Neutrophil (primary cell): ENCODE measurements at regions not wholly inside any gene's neighbourhood (a gene's known extent, or its start where the extent isn't known, plus 50 kb on each side); places are given as distances from the start of the nearest gene placed in this dataset.

Experiments used
- H3K27ac ChIP-seq: fragments of 200-600 bp; sonication (generic); 2 replicates; pipeline ENCODE4 v1.5.1; 2016; ENCODE audit warnings: mild to moderate bottlenecking, moderate library complexity
- H3K27me3 ChIP-seq: fragments of 200-600 bp; sonication (generic); 2 replicates; pipeline ENCODE4 v1.6.0; 2016; ENCODE audit warnings: mild to moderate bottlenecking
- H3K36me3 ChIP-seq: fragments of 200-600 bp; sonication (generic); 2 replicates; pipeline ENCODE4 v1.5.1; 2017
- H3K4me1 ChIP-seq, 2 experiments: fragments of 200-600 bp in 1 of 2; sonication (generic) in 1 of 2; 1 replicate in 1 of 2; 2 replicates in 1 of 2; pipeline versions ENCODE4 v1.5.1 to v1.6.1; 2013 to 2016; ENCODE audit warnings: low read depth in 1 of 2, low read length in 1 of 2, mild to moderate bottlenecking in 1 of 2, moderate library complexity in 1 of 2; ENCODE audit not compliant: control insufficient read depth in 1 of 2, insufficient read depth in 1 of 2
- H3K4me3 ChIP-seq, 2 experiments: fragments of 200-600 bp in 1 of 2; sonication (generic) in 1 of 2; 1 replicate in 1 of 2; 2 replicates in 1 of 2; pipeline ENCODE4 v1.5.1; 2013 to 2016; ENCODE audit warnings: low read depth in 1 of 2, low read length in 1 of 2, mild to moderate bottlenecking in 1 of 2, moderate library complexity in 1 of 2
- H3K9me3 ChIP-seq: fragments of 200-600 bp; sonication (generic); 2 replicates; pipeline ENCODE4 v1.5.1; 2016
- TF ChIP-seq, protein P1 (sequence below): fragments of 200-600 bp; sonication (generic); IDR thresholded peaks from 2 replicates; pipeline ENCODE4 v1.5.1; 2016; ENCODE audit warnings: antibody characterized with exemption

DNA sequence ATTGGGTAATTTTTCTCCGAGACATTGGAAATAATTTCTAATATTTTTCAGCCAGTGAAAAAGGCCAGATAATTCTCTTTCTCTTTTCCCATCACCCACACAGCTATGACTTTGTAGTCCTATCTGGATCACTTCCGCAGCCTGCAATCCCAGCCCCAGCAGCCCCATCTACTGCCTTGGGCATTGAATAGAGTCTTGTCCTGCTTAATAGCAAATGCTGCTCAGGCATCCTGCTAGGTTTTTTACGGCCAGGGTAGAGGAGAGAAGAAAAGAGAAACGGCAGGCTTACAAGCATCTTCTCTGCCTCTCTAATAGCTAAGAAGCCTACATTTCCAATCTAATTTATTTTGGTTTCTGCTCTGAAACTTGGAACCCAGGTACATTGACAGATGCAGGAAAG is 154.3 kb upstream of the B3GAT1 start:
- H3K27me3 ChIP-seq: no peaks in the 10 kb centered on the region
- H3K36me3 ChIP-seq: no peaks in the 10 kb centered on the region
- no peaks in the 10 kb centered on the region for H3K9me3 ChIP-seq
- TF ChIP-seq, protein P1, sequence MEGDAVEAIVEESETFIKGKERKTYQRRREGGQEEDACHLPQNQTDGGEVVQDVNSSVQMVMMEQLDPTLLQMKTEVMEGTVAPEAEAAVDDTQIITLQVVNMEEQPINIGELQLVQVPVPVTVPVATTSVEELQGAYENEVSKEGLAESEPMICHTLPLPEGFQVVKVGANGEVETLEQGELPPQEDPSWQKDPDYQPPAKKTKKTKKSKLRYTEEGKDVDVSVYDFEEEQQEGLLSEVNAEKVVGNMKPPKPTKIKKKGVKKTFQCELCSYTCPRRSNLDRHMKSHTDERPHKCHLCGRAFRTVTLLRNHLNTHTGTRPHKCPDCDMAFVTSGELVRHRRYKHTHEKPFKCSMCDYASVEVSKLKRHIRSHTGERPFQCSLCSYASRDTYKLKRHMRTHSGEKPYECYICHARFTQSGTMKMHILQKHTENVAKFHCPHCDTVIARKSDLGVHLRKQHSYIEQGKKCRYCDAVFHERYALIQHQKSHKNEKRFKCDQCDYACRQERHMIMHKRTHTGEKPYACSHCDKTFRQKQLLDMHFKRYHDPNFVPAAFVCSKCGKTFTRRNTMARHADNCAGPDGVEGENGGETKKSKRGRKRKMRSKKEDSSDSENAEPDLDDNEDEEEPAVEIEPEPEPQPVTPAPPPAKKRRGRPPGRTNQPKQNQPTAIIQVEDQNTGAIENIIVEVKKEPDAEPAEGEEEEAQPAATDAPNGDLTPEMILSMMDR: no peak
- no peak overlapping the region for H3K27ac ChIP-seq
- H3K4me1 ChIP-seq: no peaks in the 10 kb centered on the region
- H3K4me3 ChIP-seq: no peak overlapping the region

DNA sequence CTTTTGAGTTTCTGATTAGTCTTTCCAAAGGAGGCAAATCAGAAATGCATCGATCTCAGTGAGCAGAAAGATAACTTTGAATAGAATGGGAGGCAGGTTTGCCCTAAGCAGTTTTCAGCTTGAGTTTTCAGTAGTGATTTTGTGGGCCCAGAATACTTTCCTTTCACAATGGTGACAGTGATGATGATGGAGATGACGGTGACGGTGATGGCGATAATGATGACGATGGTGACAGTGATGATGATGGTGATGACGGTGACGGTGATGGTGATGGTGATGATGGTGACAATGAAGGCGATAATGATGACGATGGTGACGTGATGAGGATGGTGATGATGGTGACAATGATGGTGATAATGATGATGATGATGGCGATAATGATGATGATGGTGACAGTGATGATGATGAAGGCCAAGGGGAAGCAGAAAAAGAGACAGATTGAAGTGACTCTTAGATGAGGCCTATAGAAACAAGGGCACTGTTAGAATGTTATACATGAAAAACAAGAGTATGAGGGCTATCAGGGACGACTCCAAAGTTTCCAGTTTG is 153.4 kb upstream of the B3GAT1 start:
- TF ChIP-seq, protein P1: no peak

DNA sequence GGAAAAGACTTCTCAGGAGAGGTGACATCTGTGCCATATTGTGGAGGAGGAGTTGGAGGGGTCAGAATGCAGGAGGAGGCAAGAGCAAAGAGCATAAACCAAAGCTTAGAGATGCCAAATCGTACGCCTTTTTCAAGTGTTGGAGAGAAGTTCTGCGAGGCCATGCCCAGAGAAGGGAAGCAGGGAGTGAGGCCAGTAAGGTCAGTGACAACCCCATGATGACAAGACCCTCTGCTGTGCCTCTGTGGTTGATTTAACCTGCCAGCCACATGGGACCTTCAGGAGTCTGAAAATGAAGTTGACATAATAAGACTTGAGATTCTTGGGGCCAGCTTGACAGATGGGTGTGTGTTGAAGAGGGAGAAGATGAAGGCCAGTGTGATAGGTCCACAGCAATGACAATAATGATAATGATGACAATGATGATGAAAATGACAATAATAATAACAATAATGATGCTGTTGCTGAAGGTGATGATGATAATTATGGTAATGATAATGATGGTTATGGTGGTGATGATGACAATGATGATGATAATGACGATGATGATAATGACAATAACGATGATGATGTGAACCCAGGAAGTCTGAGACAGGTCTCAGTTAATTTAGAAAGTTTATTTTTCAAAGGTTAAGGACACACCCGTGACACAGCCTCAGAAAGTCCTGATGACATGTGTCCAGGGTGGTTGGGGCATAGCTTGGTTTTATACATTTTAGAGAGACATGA is 152.6 kb upstream of the B3GAT1 start:
- Histone ChIP-seq H3K36me3 (no peaks in the 10 kb centered on the region), H3K27ac (no peak overlapping the region), H3K4me3 (no peak overlapping the region), H3K27me3 (no peaks in the 10 kb centered on the region), H3K9me3 (no peaks in the 10 kb centered on the region), H3K4me1 (no peaks in the 10 kb centered on the region)
- TF ChIP-seq, protein P1: no peak

More for the DNA sequence above, 153.4 kb upstream of the B3GAT1 start:
- Histone ChIP-seq H3K27ac (no peak overlapping the region), H3K9me3 (no peaks in the 10 kb centered on the region), H3K4me1 (no peaks in the 10 kb centered on the region), H3K4me3 (no peak overlapping the region), H3K36me3 (no peaks in the 10 kb centered on the region), H3K27me3 (no peaks in the 10 kb centered on the region)

DNA sequence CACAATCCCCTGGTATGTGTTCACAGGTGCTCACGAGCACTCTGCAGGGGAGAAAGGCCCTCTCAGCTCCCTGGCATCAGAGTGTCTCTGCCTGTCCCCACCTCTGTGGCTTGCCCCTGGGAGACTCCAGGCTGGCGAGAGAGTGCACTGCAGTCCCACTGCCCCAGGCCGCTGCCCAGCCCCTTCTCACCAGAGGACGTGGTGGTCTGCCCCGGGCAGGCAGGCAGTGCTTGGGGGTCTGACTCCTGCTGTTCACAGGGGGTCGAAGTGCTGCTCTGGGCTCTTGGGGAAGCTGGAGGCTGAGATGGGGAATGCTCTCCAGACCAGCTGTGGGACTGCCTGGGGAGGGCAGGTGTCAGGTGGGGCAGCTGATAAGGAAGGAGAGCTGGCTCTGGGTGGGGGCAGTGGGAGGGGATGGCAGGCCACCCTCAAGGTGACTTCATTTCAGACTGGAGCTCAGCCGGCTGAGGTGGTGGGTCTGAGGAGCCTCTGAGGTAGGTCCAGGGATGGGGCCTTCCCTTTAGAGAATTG is 151.0 kb upstream of the B3GAT1 start:
- TF ChIP-seq, protein P1: no peak
- no peaks in the 10 kb centered on the region for H3K36me3 ChIP-seq
- no peak overlapping the region for H3K4me3 ChIP-seq
- no peaks in the 10 kb centered on the region for H3K4me1 ChIP-seq
- no peaks in the 10 kb centered on the region for H3K9me3 ChIP-seq
- H3K27me3 ChIP-seq: no peaks in the 10 kb centered on the region
- H3K27ac ChIP-seq: no peak overlapping the region

DNA sequence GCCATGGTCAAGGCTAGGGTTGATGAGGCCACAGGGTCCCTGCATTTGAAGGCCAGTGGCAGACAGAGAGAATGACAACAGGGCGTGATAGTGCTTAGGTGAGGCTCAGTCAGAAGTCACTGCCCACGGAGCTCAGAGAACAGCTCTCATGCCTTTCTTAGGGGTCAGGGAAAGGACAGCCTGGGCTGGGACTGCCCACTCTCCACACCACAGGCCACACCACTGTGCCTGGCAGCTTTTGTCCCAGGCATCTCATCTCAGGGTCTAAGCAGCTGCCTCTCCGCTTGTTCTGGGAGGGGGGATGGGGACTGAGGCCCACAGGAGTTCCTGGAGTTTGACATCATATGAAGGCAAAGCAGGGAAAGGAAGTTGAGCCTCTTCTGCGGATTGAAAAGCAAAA is 150.2 kb upstream of the B3GAT1 start:
- no peak overlapping the region for H3K4me3 ChIP-seq
- H3K36me3 ChIP-seq: no peaks in the 10 kb centered on the region
- no peaks in the 10 kb centered on the region for H3K4me1 ChIP-seq
- no peaks in the 10 kb centered on the region for H3K27me3 ChIP-seq
- H3K27ac ChIP-seq: no peak overlapping the region
- TF ChIP-seq, protein P1: no peak
- H3K9me3 ChIP-seq: no peaks in the 10 kb centered on the region
